ENCODE measurements at regions not wholly inside any gene's neighbourhood (a gene's known extent, or its start where the extent isn't known, plus 50 kb on each side); places are given as distances from the start of the nearest gene placed in this dataset.
"Not testable (repeated sequence)": the region's sequence is repeated elsewhere in the genome, so short reads cannot be mapped to it uniquely, and the experiment has no call there.

- no peak for DNase-seq
Measured at GRCh38 chr5:96124589-96124988, 162.9 kb upstream of the ELL2 start.

DNA sequence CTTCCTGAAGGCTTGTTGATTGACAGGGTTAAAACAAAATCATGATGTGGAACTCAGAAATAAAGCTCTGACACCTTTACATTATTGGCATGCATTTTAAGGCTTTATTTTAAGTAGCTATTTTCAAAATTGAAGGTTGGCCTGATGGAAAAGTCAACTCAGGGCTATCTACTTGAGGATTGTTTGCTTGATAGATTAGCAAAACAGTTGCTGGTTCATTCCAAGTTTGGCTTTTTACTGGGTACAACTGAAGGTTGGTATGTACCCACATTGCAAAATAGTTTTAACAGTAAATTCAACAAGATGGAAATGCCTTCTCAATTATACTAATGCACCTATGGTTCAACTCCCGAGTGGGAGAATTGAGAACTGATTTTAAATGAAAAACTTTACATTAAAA lies 161.8 kb upstream of the ELL2 start:
- no peak for DNase-seq

DNA sequence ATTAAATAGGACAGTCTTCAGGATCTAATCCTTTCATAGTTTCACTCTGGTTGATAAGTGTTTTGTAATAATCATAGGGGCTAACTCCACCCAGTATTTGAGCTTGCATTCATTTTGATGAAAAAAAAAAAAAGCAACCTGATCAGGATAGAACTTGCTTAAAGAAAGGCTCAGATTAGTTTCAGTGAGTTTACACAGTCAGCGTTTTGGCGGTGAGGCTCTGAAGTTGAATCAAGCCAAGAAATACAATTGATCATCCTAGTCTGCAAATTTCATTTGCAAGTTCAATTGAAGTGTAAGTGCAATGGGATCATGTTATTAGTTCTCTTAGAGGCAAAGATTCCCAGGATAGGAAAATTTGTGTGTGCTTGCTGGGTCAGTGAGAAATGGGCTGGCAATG lies 159.7 kb upstream of the ELL2 start:
- no peak for DNase-seq

- DNase-seq = no peak
Measured at GRCh38 chr5:96120120-96120519, 158.5 kb upstream of the ELL2 start.

DNA sequence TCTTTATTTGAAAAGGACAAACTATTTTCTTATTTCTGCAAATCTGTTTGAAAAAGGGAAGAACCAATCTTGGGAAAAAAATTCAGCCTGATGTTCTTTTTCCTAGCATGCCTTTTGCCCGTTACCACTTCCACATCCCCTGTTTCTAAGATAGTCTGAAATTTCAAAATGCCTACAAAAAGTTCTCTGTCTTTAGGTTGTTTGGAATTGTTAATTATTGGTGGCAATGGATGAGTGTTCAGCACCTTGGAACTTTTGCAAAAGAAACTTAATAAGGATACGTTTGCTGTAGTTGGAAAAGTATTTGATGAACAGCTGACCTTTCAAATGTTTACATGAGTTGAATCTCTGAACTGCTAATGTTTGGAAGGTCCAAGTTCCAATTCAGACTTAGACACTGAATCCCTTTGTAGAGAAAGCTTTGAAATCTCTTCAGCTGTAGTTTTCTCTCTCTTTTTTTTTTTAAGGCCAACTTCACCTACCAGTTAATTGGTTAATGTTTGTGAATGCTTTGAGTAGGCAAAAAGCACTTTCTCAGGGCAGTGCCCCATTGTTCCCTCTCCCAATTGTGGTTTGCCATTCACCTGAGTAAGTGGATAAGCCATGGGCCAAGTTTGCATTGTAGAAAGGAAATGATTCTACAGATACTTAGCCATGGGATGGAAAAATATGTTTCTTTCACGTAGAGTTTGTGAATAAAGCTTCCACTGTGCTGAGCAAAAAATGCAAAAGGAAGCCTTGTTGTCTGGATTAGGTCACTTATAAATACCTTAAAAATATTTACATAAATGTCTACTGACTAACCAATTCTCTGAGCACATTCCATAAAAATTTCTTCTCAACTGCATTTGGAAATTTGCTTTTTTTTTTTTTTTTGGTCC lies 156.4 kb upstream of the ELL2 start:
- DNase-seq = peak; percentile 49

GRCh38 chr5:96115147-96115807 lies 153.6 kb upstream of the ELL2 start:
- DNase-seq = no peak

DNA sequence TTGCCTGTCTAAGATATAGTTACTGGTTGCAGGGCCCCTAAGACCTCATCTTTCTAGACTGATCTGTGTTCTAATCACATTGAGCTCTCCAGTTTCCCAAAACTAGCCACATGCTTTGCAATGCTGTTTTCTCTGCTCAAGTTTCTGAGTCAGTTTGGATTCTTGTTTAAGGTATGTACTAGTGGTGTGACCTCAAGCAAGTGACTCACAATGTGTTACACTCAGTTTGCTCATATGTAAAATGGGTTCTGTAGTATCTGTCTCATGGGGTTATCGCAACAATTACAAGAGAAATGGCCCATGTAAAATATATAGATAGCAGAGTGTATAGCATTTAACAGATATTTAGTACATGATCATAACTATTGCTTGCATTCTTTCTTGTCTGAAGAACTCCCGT lies 153.1 kb upstream of the ELL2 start:
- peak; percentile 59 for DNase-seq

DNA sequence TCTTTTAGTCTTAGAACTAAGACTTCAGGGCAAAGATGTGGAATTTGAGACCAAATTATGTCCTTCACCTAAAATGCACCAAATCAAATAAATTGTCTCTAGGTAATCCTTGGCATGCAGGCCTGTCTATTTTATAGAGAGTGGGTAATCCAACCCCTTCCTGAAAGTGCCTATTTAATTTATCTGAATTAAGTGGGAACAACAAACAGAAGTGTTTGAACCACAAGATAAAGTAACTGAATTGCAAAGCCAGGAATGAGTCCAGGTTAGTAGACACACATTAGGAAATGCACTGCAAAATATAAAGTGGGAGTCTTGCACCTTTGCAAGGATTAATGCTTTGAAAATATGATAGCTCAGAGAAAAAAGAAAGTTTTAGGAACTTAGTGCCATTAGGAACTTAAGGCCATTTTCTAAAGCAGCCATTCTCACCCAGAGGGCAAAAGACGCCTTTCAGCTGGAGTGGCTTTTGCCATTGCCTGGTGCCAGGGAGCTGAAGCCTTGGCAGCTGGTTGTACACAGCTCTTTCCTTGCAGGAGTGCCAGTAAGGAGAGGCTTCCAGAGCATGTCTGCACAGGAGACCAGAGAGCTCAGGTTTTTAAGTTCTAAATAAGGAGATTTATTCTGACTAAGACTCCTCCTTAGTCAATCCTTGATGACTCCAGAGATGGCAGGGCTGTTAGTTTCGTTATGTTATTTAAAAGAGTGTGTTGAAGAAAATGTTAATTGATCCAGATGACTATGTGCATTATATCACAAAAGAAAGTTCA lies 151.7 kb upstream of the ELL2 start:
- DNase-seq = no peak

GRCh38 chr5:96112703-96113102 lies 151.1 kb upstream of the ELL2 start:
- no peak for DNase-seq

- no peak for DNase-seq
Measured at GRCh38 chr5:96112123-96112670, 150.5 kb upstream of the ELL2 start.

DNA sequence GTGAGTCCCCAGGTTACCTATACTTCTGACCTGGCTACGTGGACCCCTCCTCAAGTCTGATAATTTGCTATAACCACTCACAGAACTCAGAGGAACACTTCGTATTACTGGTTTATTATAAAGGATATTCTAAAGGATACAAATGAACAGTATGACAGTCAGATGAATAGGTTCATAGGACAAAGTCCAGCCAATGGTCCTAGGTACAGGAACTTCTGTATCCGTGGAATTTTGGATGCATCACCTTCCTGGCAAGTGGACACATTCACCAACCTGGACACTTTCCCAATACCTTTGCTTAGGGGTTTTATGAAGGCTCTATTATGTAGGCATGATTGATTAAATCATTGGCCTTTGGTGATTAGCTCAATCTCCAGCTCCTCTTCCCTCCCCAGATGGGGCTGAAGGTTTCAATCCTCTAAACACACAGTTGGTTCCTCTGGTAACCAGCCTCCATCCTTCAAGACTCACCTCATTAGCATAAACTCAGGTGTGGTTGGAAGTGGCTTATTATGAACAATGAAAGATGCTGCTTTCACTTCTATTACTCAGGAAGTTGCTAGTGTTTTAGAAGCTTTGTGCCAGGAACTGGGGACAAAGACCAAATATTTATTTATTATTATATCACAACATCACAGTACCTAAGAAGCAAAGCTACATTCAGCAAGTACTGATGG lies 149.6 kb upstream of the ELL2 start:
- no peak for DNase-seq

DNA sequence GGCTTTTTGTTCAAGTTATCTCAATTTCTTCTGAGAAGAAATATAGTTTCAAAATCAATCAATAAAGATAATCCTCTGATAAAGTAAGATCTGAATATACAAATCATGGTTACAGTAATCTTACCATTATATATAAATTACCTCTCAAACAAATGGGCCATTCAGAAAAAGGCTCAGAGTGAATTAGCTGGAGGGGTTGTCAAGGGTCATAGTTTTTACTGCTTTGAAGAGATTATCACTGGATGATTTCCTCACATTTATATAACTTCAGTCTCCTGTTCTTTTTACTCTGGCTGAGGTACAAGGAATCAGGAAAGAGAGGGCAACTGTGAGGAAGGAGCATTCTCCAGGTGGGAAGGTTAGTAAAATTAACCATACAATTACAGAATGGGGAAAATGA lies 148.6 kb upstream of the ELL2 start:
- no peak for DNase-seq

- not testable (repeated sequence) for DNase-seq
Measured at GRCh38 chr5:96108629-96109028, 147.0 kb upstream of the ELL2 start.

DNA sequence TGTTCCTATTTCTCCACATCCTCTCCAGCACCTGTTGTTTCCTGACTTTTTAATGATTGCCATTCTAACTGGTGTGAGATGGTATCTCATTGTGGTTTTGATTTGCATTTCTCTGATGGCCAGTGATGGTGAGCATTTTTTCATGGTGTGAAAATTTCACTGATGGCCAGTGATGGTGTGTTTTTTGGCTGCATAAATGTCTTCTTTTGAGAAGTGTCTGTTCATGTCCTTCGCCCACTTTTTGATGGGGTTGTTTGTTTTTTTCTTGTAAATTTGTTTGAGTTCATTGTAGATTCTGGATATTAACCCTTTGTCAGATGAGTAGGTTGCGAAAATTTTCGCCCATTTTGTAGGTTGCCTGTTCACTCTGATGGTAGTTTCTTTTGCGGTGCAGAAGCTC lies 142.2 kb upstream of the ELL2 start:
- DNase-seq = not testable (repeated sequence)

GRCh38 chr5:96101358-96102089 lies 139.9 kb upstream of the ELL2 start:
- no peak for DNase-seq

- DNase-seq = not testable (repeated sequence)
Measured at GRCh38 chr5:96097488-96097887, 135.8 kb upstream of the ELL2 start.

GRCh38 chr5:96096724-96097123 lies 135.1 kb upstream of the ELL2 start:
- peak; percentile 21 for DNase-seq

- DNase-seq = no peak
Measured at GRCh38 chr5:96094904-96095303, 133.3 kb upstream of the ELL2 start.

GRCh38 chr5:96093890-96094381 lies 132.3 kb upstream of the ELL2 start:
- no peak for DNase-seq

DNA sequence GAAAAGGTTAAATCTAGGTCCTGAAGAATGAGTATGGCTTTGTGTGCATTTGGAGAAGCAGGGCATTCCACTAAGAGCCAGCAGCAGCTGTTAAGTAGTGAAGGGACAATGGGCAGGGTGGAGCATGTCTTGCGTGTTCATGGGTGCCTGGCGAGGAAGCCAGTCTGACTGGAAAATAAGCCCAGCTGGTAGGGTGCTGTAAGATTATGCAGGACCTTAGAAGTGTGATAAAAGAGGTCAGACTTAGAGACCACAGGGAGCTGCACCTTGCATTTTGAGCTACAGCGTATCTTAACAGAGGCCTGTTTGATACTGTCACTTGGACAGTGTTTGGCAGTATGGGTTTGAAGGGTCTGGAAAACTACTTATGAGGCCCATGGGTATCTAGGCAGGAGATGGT lies 131.7 kb upstream of the ELL2 start:
- DNase-seq = no peak

- DNase-seq = no peak
Measured at GRCh38 chr5:96091874-96092273, 130.2 kb upstream of the ELL2 start.

- DNase-seq = no peak
Measured at GRCh38 chr5:96090215-96090614, 128.6 kb upstream of the ELL2 start.

All from fibroblast of upper back skin (primary cell).